GM19238 (cell line): ENCODE measurements at regions not wholly inside any gene's neighbourhood (a gene's known extent, or its start where the extent isn't known, plus 50 kb on each side); places are given as distances from the start of the nearest gene placed in this dataset.

Source experiments
- DNase-seq: peaks from one replicate; pipeline ENCODE4 v3.0.0; 2011; ENCODE audit warnings: low spot score; ENCODE audit not compliant: insufficient read length

DNA sequence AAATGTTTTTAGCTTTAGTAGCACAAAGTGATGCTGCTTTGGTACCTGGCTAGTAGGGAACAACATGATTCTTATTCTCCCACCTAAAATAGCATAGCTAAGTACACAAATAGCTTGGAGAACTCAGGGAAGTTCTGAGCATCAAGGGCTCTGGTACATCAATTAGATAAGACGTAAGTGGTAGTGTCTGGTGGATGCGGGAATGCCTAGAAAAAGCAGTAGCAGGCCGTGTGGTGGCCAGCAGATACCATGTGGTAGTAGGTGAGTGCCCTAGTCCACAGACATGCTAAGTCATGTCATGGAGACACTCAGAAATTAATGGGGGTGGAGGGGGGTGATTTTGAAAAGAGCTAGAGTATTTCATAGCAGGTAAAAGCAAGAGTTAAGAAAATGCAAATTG, 347.3 kb upstream of the NOCT start:
- no peak for DNase-seq

DNA sequence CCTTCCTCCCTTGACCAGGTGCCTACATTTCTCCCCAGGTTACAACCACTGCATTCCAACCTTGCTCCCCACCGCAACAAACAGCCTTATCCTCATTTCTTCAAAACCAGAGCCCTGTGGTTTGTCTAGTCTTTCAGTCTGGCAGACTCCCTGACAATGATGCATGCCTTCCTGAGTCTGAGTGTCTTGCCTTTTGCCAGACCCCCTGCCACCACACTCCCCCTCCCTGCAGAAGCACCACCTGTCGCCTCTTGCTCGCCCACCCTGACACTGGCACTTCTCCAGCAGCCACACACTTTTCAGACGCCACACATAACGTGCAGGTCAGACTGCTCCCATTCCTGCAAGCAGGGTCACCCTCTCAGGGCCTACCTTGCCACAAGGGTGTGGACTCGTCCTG, 349.2 kb upstream of the NOCT start:
- no peak for DNase-seq

GRCh38 chr4:138665851-138666250, 349.7 kb upstream of the NOCT start:
- no peak for DNase-seq

DNA sequence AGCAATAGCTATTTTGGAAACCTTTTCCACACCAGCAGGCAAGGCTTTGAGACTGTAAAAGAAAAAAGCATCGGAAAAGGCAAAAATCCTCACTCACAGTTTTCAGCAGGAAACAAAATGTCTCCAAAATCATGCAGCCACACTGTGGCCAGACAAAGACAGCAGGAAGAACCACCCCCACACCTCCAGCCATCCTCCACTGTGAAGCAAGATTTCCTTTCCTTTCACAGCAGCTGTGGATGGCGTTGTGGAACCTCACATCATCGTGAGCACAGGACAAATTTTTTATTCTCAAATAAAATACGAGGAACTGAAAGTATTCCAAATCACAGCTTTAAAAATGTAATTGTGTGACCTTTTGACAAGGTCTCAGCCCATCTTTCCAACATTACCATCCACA, 351.7 kb upstream of the NOCT start:
- DNase-seq, result no peak

DNA sequence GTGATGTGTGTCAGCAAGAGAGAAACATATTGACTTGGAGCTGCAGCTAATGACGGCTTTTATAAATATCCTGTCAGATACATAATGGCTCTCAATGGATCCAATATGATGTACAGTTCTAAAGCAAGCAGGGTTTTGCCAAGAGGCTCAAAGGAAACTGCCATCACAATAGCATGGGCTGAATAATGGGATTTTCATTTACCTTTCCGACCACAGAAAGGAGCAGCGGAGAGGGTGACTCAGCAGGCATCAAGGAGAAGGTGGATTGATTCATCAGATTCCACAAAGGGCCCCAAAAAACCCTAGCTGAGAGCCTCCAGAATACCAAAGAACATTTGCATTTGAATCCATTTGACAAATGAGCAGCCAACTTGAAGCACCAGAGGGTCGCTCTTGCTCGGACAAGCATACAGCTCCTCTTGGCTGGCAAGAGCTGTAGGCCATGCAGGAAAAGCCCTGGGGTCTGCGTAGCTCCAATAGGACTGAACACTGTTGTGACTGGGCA, 355.7 kb upstream of the NOCT start:
- no peak for DNase-seq

DNA sequence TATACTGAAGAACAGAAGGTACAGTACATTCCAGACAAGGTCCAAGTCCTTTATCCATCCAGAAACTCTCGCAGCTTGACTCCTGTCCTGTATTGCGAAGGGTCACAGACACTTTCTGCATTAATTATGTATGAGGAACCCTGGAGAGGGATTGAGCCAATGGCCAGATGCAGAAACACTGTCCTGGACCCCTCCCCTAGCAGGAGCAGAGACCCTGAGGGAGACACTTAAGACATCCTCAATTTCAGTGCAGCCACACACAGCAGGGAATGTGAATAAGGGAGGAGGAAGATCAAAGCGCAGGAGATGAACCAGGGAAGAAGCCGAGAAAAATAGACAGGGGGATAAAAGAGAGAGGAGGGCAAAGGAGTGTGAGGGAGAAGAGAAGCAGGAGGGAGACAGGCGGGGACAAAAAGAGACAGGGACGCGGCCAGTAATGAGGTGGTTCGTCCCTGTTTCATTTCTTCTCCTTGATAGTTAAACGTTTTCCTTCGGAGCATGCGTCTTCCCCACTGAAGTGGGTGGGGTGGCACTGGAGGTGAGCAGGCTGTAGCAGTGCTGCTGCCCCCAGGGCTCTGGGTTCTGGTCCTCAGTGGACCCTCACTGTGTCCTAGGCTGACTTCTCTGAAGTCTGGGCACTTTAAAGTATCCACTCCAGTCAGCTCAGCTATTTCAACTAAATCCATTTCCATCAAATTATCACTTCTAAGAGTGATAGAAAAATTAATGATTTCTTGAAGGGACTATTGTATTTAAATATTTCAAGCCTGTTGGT, 356.4 kb upstream of the NOCT start:
- no peak for DNase-seq

GRCh38 chr4:138658518-138658917, 357.1 kb upstream of the NOCT start:
- DNase-seq, result no peak

- no peak for DNase-seq
Measured at GRCh38 chr4:138656990-138657389, 358.6 kb upstream of the NOCT start.

DNA sequence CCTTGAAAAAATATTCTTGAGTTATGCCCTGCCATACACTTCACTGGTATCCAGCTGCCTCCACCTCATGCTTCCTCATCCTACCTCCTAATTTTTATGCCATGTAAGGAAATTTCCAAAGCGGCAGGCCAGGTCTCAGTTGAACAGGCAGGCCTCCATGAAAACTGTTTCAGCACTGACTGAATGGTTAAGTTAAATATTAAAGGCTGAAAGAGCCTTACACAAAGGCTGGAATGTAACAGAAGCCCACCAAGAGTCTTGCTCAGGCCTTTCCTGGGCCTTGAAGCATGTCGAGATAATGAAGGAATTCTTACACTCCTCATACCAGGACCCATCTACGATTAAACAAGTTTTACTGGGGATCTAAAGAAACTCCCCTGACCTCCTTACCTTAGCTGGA, 359.6 kb upstream of the NOCT start:
- no peak for DNase-seq

GRCh38 chr4:138655286-138655685, 360.3 kb upstream of the NOCT start:
- no peak for DNase-seq

DNA sequence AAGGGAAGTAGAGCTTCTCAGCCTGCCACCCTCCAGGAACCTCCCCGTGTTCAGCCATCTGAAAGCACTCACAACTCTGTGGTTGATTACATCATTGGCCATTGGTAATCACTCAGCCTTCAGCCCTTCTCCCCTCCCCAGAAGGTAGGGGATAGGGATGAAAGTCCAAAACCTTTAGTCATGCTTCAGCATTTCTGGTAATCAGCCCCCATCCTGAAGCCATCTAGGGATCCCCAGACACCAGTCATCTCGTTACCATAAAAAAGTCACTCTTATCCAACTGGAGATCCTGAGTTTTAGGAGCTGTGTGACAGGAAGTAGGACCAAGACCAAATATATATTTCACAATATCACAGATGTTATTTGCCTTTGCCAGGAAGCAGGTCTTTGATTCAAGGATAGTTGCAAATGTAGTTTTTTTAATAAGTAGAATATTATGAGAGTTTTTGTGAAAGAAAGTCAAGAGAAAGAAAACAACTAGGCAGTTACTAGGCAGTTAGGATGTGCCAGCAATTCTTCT, 364.6 kb upstream of the NOCT start:
- DNase-seq, result no peak

DNA sequence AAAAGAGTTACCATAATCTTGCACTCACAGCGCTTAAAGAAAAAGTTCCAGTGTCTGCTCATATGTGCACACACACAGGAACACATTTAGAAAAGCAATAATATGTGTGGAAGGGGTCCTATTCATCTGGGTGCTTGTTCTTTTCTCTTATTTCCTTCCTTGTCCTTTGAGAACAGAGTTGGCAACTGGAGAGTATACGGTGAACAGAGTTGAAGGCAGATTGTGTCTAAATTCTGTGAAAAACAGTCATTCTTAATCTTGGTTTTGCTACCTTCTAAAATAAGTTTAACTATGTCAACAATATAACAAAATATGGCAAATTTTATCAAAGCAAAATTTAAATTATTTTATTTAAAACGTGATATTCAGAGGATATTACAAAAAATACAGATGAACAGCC, 365.1 kb upstream of the NOCT start:
- no peak for DNase-seq

DNA sequence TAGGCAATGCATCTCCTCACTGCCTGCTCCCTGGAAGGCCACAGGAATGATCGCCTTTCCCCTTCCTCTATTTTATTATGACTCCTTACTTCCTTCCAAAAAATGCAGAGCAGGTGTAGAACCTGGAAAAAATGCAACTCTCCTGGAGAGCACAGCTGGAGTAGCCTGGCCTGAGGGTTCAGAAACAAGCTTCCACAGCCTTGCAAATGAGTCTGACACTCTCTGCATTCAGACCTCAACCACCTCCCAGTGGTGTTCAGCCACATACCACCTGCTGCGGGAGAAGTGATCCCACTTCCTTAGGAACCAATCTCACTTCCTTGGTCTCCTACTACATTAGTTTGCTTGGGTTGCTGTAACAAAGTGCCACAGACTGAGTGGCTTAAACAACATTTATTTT, 368.1 kb upstream of the NOCT start:
- no peak for DNase-seq

- no peak for DNase-seq
Measured at GRCh38 chr4:138646383-138646782, 369.2 kb upstream of the NOCT start.

- no peak for DNase-seq
Measured at GRCh38 chr4:138645289-138645688, 370.3 kb upstream of the NOCT start.

DNA sequence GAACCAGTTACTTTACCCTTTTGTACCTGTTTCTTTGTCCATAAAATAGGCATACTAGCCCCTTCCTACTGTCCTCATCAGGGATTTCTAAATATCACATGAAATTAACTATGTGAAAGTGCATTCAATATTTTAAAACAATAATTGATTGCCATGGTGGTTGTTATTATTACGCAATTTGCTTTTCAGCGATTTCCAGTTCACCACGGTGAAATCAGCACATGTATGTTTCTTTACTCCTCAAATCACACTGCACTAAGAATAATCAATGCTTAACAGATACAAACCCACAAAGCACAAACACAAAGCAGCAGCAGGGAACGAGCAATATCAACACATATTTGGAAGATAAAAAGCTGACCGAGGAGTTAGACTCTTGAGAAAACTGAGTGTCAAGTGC, 371.3 kb upstream of the NOCT start:
- no peak for DNase-seq

DNA sequence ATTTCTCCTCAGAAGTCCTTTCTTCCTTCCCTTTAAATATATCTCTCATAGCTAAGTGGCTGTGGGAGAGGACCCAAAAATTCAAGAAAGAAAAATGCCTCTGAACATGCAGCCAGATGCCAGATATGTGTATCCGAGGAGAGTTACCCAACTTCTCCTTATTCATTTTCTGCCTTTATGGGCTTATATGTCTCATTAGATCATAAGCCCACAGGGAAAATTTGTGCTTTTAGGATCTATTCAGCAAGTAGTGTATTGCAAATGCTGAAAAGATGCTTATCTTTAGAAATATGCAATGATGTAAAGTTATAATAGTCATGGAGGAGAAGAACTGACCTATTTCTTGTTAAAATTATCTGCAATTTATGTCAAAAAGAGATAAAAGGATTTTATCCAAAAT, 371.8 kb upstream of the NOCT start:
- no peak for DNase-seq

- no peak for DNase-seq
Measured at GRCh38 chr4:138639018-138639741, 376.4 kb upstream of the NOCT start.

- no peak for DNase-seq
Measured at GRCh38 chr4:138636781-138637180, 378.8 kb upstream of the NOCT start.

DNA sequence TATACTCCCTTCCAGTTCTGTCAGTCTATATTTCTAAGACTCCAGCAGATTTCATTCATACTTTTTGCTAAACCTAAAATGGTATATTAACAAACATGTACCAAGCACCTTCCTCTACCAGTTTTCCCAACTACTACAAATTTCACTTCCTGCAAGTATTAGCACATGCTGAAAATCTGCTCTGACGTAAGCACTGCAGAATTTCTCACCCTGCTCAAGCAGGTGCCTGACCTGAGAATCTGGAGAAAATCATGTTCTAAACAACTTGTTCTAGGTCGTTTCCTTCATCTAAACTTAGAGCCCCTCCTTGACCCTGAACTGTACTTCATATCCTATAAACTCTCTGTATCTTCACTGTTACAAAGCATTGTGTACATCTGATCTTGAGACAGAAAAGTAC, 380.7 kb upstream of the NOCT start:
- DNase-seq, result no peak

GRCh38 chr4:138633580-138633904, 382.0 kb upstream of the NOCT start:
- no peak for DNase-seq

- no peak for DNase-seq
Measured at GRCh38 chr4:138632856-138633579, 382.6 kb upstream of the NOCT start.
